ENCODE measurements at regions not wholly inside any gene's neighbourhood (a gene's known extent, or its start where the extent isn't known, plus 50 kb on each side); places are given as distances from the start of the nearest gene placed in this dataset.
A peak's percentile ranks its signal among the peaks of the same experiment; 100 is the strongest.
"Not testable (repeated sequence)": the region's sequence is repeated elsewhere in the genome, so short reads cannot be mapped to it uniquely, and the experiment has no call there.

GRCh38 chr20:52004018-52004417 is 187.6 kb downstream of the ZFP64 start:
- DNase-seq (ENCODE audit: low read depth, low spot score), result no peak
- H3K9me3 ChIP-seq (ENCODE audit: control insufficient read depth, insufficient read depth, low read length), result no peaks in the 10 kb centered on the region
- CTCF ChIA-PET, result no interaction called here
- no peak overlapping the region for H3K27ac ChIP-seq (ENCODE audit: low read depth, low read length)
- TF ChIP-seq CTCF (IDR thresholded peaks at IDR 0.05; ENCODE audit: low read depth, low read length), result no peak
- POLR2A ChIA-PET, result no interaction called here
- H3K4me3 ChIP-seq (ENCODE audit: low read depth, low read length), result no peak overlapping the region
- H3K27me3 ChIP-seq (ENCODE audit: control insufficient read depth, insufficient read depth, low read length), result no peaks in the 10 kb centered on the region

DNA sequence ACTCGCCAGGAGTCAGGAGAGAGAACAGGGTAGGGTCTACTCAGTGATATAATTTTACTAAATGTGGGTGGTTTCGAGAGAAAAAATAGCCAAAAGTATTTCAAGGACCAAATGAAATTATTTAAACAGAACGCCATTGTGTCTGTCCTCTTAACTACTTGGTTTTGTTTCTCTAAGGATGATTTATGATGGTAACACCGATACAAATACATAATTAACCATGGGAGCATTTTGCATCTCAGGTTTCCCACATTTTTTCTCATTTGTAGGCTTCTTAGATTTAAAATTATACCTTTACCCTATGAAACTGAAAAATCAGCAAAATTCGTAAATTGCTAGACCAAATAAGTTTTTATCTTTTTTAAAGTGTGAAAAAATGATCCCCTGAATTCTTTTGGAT is 188.2 kb downstream of the ZFP64 start:
- POLR2A ChIA-PET, result no interaction called here
- CTCF ChIA-PET, result no interaction called here
- H3K27me3 ChIP-seq (ENCODE audit: control insufficient read depth, insufficient read depth, low read length), result no peaks in the 10 kb centered on the region
- H3K4me3 ChIP-seq (ENCODE audit: low read depth, low read length), result no peak overlapping the region
- TF ChIP-seq CTCF (IDR thresholded peaks at IDR 0.05; ENCODE audit: low read depth, low read length), result no peak
- DNase-seq (ENCODE audit: low read depth, low spot score), result no peak
- H3K27ac ChIP-seq (ENCODE audit: low read depth, low read length), result no peak overlapping the region
- no peaks in the 10 kb centered on the region for H3K9me3 ChIP-seq (ENCODE audit: control insufficient read depth, insufficient read depth, low read length)

DNA sequence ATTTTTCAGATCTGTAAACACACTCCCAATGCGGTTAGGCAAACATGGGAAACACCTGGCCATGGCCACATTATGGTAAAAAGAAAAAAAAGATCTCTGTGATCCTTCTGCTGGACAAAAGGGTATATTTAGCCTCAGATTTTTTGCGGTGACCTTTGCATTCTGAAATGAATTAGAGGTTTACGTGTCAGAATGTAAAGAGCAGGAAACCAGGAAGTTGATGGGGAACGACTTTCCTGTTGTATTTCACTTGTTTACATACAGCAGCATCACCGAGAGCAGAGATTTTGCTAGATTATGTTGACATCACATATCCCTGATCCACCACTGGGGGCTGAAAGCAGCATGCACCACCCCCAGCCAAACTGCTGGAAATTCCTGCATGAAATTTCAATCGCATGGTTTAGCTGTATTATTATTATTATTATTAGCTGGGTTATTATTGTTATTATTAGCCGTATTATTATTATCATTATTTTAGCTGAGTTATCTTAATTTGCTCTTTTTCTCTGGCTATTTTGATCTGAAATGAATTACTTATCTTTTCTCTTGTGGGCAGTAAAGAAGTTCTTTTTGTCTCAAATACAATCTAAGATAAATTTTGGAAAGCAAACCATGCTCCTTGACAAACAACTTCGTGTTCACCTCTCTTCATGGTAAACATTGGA is 189.4 kb downstream of the ZFP64 start:
- H3K27ac ChIP-seq (ENCODE audit: low read depth, low read length), result no peak overlapping the region
- H3K27me3 ChIP-seq (ENCODE audit: control insufficient read depth, insufficient read depth, low read length), result no peaks in the 10 kb centered on the region
- H3K9me3 ChIP-seq (ENCODE audit: control insufficient read depth, insufficient read depth, low read length), result no peaks in the 10 kb centered on the region
- POLR2A ChIA-PET, result no interaction called here
- DNase-seq (ENCODE audit: low read depth, low spot score), result no peak
- peak; percentile 40 for TF ChIP-seq CTCF (IDR thresholded peaks at IDR 0.05; ENCODE audit: low read depth, low read length)
- H3K4me3 ChIP-seq (ENCODE audit: low read depth, low read length), result no peak overlapping the region
- CTCF ChIA-PET, result interaction anchor here (0.5 to 0.8 kb wide), 3 partner anchors 17 to 306 kb away, joined by 3 to 4 read pairs (median 3); no protein-coding TSS in a partner anchor

DNA sequence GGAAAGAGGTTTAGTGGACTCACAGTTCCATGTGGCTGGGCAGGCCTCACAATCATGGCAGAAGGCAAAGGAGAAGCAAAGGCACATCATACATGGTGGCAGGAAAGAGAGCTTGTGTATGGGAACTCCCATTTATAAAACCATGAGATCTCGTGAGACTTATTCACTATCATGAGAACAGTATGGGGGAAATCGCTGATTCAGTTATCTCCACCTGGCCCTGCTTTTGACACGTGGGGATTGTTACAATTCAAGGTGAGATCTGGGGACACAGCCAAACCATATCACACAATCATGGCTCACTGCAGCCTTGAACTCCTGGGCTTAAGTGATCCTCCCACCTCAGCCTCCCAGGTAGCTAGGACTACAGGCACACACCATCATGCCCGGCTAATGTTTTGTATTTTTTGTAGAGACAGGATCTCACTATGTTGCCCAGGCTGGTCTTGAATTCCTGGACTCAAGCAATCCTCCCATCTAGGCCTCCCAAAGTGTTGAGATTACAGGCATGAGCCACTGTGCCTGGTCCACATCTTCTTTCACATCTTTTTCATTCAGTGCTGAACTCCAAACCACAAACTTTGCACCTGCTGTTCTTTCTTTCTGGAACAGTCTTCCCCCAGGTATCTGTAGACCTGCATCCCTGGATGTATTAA is 194.2 kb downstream of the ZFP64 start:
- DNase-seq (ENCODE audit: low read depth, low spot score); POLR2A ChIA-PET; H3K9me3 ChIP-seq (ENCODE audit: control insufficient read depth, insufficient read depth, low read length); H3K4me3 ChIP-seq (ENCODE audit: low read depth, low read length); H3K27ac ChIP-seq (ENCODE audit: low read depth, low read length); CTCF ChIA-PET; H3K27me3 ChIP-seq (ENCODE audit: control insufficient read depth, insufficient read depth, low read length): not testable (repeated sequence)

- no peak overlapping the region for H3K27ac ChIP-seq (ENCODE audit: low read depth, low read length)
- TF ChIP-seq CTCF (IDR thresholded peaks at IDR 0.05; ENCODE audit: low read depth, low read length), result no peak
- ChIA-PET CTCF (no interaction called here), POLR2A (no interaction called here)
- H3K9me3 ChIP-seq (ENCODE audit: control insufficient read depth, insufficient read depth, low read length), result no peaks in the 10 kb centered on the region
- H3K27me3 ChIP-seq (ENCODE audit: control insufficient read depth, insufficient read depth, low read length), result no peaks in the 10 kb centered on the region
- no peak for DNase-seq (ENCODE audit: low read depth, low spot score)
- no peak overlapping the region for H3K4me3 ChIP-seq (ENCODE audit: low read depth, low read length)
Observed at GRCh38 chr20:51995551-51995951, 193.2 kb upstream of the SALL4 start.
